ENCODE measurements at regions not wholly inside any gene's neighbourhood (a gene's known extent, or its start where the extent isn't known, plus 50 kb on each side); places are given as distances from the start of the nearest gene placed in this dataset.
A peak's percentile ranks its signal among the peaks of the same experiment; 100 is the strongest.

GRCh38 chr5:68431186-68431585 lies 215.6 kb downstream of the PIK3R1 start:
- no peak for DNase-seq (ENCODE audit: low read depth)

DNA sequence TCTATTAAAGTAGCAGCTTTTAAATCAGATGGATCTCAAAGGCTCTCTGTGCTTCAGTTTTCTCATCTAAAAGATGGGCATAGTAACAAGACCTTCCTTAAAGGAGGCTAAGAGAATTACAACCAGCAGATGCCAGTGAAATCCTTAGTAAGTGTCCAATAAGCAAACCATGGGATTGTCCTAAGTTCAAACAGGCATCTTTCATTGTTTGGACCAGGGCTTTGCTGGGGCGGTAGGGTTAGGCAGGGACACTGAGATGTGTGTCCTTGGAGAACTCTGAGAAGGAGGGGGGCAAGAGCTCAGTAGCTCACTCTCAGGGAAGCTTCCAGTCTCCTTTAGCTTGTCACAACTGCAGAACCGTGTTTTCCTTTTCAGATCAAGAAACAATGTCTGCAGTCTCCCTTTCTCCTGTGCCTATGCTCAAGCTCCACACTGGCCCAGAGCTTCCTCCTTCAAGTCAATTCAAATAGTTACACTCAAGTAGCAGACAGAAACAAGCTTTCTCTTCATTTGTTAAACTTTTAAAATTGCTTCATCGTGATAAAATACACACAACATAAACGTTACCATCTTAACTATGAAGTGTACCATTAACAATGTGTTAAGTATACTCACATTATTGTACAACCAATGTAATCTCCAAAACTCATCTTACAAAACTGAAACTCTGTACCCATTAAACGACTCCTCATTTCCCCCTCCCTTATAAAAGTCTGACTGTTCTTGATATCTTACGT lies 216.2 kb downstream of the PIK3R1 start:
- DNase-seq (ENCODE audit: low read depth): no peak

- DNase-seq (ENCODE audit: low read depth): peak; percentile 25
Observed at GRCh38 chr5:68432682-68433081, 217.1 kb downstream of the PIK3R1 start.

DNA sequence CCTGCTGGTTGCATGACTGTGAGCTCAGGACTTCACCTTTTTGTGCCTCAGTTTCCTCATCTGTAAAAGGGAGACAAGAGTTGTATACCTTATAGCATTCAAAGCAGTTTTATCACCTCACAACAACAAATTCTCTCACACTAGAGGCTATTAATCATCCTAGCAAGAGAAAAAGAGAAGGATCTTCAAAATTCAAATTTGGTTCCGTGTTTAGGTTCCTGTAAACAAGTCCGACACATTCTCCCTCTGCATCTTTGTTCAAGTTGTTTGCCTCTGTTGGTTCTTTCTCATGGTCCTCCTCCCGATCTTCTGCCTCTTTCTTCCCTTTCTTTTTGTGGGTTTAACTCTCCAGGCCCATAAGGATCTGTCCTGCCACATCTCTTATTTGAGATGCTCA lies 218.0 kb downstream of the PIK3R1 start:
- DNase-seq (ENCODE audit: low read depth): no peak

DNA sequence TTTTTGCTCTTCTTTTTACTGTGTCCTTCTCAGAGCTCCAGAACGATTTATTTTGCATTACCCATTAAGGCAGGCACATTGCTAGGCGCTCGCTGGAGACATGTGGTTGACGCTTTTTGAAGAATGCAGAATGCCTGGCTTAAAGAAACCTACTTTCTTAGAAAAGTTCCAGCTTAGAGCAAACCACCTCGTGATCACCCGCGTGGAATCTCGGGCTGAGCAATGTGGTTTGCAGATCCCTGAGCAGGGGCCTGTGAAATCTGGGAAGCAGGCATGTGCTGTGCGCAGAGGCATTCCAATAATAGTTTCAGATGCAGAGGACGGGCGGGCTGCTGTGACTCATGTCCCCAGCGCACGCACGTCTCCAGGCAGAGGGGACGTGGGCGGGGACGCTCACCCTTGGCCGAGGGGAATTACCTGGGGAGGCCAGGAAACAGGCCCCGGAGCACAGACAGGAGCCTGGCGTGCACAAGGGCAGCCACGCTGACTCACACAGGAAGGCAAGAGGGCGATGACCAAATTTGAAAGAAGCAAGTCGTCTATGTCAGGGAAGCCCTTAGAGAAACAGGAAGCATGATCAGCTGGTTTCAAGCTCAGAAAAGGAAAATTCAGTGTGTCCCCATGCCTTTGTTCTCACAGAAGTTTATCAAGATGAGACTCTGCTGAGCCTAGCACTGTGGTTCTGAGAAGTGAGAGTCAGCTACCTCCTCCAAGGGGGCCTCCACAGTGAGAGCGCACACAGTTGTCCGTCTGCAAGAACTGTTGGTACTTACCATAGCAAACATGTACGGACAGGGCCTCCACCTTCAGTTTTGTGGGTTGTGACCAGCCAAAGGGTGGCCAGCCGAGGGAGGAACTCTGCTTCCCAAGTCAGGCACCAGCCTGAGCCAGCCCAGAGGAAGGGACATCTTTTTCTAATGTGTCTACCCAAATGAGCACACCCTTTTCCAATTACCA lies 218.6 kb downstream of the PIK3R1 start:
- DNase-seq (ENCODE audit: low read depth): peak; percentile 90

DNA sequence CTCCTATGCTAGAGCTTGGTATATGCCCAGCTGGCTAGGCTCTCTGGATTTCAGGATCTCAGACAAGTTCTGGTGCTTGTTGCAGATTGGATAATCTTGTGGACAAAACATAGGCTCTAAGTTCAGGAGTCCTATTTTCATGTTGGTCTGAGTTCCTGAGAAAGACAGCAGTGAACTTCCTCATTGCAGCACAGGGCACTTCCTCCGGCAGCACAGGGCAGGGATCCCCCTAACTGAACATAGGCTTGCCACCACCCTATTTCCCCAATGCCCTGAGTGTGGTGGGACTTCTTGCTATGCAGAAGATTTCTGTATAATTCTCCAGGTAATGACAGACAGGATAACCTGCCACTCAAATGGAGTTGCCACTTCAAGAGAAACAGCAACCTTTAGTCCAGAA lies 220.1 kb downstream of the PIK3R1 start:
- DNase-seq (ENCODE audit: low read depth): no peak

DNA sequence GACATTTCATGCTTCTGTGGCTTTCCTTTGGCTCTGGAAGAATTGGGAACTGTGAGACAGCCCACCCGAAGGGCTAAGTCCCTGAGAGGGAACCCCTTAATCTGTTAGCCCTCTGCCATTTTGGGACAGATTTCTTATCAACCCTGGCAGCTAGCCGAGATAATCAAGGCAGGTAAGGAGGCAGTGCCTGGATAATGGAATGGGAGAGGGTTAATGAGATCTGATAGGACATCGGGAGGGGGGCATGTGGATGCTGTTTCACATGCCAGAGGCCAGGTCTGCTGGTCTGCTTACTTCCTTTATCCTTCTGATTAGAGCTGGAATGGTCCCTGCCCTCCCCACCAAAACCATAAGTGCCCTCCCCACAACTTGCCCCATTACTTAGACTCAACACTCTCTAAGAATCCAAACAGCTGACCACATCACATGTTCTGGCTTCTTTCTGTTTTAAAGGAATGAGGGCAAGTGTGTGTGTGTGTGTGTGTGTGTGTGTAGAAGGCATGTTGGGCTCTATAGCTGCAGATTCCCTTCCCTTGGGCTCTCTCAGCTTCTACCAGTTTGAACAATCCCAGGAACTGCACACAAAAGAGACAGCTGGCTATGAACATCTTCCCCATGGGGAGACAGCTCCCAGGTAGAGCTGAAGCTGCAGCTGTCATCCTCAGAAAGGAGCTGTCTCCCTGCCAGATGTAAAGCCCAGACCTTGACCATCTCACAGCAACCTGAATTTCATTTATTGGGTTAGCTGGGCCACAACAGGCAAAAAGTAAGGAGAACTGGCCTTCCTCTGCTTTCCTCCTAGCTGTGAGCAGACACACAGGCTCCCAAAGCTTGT lies 221.3 kb downstream of the PIK3R1 start:
- no peak for DNase-seq (ENCODE audit: low read depth)

- DNase-seq (ENCODE audit: low read depth): no peak
Observed at GRCh38 chr5:68438876-68439275, 223.3 kb downstream of the PIK3R1 start.

DNA sequence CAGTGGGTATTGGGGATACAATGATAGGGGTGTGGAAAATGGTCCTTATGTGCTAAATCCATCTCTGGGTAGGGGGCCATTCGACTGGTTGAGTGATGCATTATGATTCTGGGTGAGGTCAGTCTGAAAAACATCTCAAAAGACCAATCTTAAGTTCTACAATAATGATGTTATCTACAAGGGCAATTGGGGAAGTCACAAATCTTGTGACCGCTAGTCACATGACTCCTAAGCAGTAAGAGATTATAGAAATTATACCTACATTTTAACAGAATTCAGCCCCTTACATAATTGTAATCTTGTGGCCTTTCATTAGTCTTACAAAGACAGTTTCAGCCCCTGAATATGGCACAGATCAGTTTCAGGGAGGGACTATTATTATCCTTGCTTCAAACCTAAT lies 224.7 kb downstream of the PIK3R1 start:
- no peak for DNase-seq (ENCODE audit: low read depth)

- no peak for DNase-seq (ENCODE audit: low read depth)
Observed at GRCh38 chr5:68440651-68441050, 225.1 kb downstream of the PIK3R1 start.

GRCh38 chr5:68441309-68442073 lies 225.9 kb downstream of the PIK3R1 start:
- no peak for DNase-seq (ENCODE audit: low read depth)

DNA sequence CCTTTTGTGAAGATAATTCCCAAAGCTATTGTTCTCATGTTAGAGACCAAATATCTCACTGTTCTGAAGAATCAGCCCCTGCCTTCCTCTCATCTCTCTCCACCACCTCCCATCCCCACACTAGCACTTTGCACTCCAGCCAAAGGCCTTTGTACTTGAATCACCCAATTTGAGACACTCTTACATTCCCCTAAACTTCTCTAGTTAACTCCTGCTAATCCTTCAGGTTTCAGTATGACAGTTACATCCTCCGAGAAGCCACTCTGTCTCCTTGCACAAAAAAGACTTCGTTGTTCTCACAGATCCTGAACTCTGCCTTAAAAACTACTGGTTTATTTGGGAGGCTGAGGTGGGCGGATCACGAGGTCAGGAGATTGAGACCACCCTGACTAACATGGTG lies 227.5 kb downstream of the PIK3R1 start:
- DNase-seq (ENCODE audit: low read depth): no peak

GRCh38 chr5:68444048-68444447 lies 228.5 kb downstream of the PIK3R1 start:
- DNase-seq (ENCODE audit: low read depth): no peak

DNA sequence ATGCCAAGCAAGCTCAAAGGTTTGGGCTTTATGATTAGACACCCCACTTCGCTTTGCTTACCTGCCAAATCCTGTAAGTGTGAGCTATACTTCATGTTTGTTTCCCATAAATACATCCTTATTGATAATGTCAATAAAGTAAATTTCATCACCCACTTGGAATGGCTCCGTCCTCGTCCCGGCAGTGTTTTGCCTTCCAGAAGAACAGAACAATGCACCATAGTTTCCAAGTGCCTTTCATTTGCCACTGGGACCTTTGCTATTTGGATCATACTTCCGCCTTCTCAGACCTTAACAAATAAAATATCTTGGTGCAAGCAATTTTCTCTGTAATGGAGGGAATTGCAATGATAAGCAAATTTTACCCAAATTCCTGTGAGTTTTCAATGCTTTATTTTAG lies 229.3 kb downstream of the PIK3R1 start:
- no peak for DNase-seq (ENCODE audit: low read depth)

DNA sequence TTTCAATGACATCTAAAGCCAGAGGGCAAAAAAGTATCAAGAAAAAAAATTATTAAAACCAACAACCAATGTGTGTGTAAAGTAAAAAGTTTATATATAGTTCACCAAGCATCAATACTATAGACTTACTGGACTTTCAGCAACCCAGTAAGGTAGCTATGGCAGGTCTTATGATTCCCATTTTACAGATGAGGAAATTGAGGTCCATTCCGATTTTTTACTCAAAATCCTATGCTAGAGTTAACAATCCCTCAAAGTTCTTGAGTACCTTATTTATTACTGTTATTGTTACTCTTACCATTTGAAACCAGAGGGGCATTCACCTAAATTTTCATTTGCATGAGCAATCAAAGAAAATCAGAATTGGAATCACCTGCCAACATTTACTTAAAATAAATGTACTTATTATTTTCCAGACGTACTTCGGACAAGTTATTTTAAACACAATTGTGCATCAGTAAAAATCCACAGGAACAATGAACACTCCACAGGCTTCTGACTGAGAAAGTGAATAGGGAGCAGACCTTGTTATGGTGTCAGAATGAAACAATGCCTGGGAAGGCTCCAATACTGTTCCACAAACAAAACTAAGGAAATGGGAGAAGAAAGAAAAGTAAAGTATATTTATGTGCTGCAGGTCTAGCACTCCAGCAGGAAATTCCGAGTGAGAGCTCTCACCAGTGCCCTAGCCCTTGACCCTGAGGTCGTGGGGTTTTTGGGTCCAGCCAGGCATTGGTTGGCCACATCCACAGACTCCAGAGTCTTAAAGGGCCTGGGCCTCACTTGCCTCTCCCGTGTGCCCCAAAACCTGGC lies 229.9 kb downstream of the PIK3R1 start:
- no peak for DNase-seq (ENCODE audit: low read depth)

- DNase-seq (ENCODE audit: low read depth): no peak
Observed at GRCh38 chr5:68446070-68446357, 230.5 kb downstream of the PIK3R1 start.

DNA sequence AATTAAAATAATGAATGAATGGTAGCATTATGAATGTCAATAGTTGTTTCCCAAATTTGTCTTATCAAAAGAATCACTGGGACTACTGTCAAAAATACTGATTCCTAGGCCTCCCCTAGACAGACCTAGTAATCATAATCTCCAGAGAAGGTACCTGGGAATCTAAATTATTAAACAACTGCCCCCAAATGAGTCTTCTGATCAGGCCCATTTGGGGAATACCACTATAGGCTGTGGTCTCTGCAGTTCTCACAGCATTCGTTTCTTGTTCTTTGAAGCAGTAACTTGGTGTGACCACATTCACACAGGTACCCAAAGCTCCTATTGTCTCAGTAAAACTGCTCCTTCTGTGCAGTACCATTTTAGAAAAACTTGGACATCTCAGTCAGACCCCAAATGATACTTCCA lies 230.9 kb downstream of the PIK3R1 start:
- DNase-seq (ENCODE audit: low read depth): no peak

DNA sequence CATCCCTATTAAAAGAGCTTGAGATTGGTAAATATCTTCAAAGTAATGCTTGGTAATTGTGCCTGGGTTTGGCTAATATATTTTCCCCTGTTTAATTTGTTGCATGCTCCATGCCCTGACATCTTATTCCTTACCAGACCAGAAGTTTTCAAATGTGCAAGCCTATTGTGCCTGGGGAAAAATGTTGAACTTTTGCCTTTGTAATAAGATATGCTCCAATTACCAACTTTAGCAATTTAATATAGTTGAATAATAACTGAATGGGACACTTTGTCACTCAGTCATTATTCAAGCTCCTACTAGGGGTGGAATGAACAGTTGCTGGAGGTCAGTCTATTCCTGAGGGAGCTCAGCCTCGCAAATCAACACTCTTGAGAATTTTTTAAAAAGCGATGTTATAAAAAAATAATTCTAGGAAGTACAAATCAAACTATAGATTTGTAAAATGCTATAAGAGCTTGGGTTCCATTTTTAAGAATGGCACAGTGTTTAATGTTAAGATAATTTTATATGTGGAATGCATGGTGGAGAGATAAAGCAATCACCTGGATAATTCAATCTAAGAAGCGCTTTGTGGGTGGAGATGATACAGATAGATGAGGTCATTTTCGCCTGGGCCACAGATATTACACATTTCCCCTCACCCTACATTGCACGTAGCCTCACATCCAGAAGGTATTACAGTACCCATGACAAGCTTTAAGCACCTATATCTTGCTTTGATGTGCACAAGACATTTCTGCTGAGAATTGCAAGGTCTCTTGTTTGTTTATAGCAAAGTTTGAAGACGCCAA lies 231.8 kb downstream of the PIK3R1 start:
- no peak for DNase-seq (ENCODE audit: low read depth)

DNA sequence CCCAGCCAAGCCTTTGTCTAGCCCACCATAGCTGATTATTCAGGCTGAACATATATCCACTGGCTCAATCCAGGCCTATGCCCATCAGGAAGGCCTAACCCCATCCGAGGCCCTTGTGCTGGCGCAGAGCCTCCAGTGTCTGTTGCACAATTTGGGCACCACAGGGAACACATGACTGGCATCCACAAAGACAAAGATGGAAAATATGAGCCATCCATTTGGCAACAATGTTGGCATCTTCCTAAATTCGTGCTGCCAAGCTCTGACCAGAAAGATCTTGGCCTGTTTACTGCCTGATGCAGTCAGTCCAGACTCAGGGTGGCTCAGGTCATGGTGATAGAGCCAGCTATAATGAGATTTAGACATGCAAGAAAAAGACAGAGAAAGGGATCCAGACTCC lies 233.8 kb downstream of the PIK3R1 start:
- no peak for DNase-seq (ENCODE audit: low read depth)

DNA sequence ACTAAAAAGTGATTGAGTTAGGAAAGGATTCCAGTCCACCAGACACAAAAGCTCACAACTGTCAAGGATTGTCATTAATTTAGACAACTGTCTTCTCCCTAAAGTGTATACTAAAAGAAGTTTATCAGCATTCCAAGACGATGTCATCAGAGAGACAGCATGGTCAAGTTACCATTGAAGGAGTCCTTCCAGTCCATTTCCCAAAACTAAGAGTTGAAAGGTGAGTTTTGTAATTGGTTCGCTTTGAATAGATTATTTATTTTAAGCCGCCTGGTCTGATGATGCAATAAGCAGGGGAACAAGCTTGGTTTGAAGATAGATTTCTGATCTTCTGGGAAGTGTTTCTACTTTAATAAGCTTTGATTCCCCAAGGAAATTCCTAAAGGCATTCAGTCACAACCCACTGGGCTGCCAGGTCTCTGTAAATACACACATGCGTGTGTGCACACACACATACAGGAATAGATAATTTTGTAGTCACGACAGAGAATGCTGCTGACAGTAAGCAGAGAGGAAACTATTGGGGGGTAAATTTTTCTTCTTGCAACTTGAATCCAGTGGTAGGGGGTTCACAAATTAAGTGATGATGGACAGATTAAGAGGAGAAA lies 234.8 kb downstream of the PIK3R1 start:
- DNase-seq (ENCODE audit: low read depth): no peak
